IPS DF 19.7 (cell line): ENCODE measurements at regions not wholly inside any gene's neighbourhood (a gene's known extent, or its start where the extent isn't known, plus 50 kb on each side); places are given as distances from the start of the nearest gene placed in this dataset.
"Not testable (repeated sequence)": the region's sequence is repeated elsewhere in the genome, so short reads cannot be mapped to it uniquely, and the experiment has no call there.

Experiments used
- DNase-seq: peaks from one replicate; pipeline ENCODE4 v3.0.0-alpha.2; 2013; ENCODE audit warnings: low read depth, low spot score

DNA sequence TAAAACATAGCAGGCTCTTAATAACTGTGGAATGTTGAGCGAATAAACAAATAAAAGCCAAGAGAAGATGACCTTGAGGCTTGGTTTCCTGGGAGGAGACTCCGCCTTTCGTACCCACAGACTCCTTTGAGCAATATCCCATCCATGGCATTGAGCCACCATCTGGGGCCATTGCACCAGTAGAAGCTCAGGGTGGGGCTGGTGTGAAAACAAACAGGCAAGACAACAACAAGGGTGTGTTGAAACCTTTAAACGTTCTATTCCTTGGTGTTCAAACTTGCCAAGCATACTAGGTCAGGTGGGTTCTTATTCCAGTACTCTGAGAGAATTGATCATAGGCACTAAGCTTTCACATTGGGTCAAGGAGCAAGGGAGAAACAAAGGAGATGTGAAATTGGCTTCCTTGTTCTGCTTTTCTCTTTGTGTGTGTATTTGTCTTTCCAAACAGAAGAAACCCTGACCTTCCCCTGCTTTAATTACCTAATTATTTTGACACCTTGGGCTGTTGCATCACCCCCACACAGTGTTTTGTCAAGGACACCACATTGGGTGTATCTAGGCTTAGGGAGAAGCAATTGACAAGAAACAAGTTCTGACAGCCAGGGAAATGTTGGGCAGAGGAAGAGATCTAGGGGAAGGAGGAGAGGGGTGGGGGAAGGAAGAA, 105.1 kb upstream of the BCL6 start:
- no peak for DNase-seq

DNA sequence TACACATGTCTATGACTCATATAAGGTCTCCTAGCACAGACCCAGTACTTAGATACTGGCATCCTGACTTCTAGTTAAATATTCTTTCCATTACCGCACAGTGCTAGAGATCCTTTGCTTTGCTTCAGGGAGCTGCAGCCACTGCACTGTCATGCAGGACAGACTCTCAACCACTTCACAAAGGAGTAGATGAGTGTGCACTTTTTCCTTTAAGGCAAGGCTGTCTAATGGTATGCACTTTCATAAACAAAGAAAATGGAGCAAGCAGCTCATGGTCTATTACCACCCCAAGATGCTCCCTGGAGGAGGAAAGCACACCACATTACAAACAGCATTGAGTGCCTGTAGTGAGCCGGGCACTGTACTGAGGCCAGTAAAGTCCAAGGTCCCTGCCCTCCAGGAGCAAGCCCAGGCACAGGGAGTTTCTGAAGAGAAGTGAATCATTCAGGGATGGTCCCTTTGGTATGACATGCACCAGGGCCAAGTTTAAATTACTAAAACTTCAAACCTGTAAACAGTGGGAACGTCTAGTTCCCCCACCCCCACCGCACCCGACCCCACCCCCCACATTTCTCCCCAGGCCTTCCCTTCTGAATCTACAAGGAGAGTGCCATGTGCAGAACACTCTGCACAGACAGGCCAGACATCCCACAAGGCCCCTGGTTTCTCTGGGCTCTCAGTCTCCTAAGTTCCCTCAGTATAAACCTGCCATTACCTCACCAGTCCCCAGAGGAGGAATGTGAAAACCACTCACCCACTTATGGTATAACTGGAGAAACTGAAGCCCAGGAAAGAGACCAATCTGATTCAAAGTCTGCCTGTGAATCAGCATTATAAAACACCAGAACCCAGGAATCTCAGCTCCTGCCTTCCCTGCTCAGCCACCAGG, 107.8 kb upstream of the BCL6 start:
- DNase-seq: no peak

DNA sequence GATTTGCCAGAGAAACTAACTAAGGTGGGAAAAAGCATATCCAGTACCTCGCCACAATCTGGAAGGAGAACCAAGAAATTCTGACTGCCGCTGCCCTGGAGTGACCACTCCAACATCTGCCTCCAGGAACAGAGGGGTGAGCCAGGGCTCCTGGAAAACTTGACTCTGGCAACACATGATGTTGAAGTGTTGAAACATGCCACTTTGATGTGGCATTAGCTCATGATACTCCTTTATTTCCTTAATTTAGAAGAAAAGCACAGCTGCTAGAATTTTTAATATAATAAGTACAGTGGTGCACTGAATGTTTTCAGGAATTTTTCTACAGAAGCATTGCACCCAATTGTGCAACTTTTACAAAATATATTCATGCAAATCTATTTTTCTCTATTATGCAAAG, 109.9 kb upstream of the BCL6 start:
- DNase-seq: no peak

DNA sequence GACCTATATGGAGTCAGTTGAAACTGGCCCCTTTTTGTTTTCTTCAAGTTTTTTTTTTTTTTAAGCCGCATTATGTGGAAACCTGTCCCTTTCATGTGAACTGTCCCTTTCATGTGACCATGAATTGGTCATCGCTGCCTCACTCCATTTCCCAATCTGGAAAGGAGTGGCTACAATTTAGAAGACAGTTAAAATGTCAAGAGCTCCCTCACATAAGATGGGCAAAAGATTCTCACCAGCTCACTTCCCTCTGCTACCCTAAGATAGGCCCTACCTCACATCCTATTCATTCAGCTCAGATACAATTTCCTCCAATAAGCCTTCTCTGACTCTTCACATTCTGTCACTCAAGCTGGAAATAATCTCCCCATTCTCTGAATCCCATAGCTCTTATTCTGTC, 111.3 kb upstream of the BCL6 start:
- DNase-seq: no peak

DNA sequence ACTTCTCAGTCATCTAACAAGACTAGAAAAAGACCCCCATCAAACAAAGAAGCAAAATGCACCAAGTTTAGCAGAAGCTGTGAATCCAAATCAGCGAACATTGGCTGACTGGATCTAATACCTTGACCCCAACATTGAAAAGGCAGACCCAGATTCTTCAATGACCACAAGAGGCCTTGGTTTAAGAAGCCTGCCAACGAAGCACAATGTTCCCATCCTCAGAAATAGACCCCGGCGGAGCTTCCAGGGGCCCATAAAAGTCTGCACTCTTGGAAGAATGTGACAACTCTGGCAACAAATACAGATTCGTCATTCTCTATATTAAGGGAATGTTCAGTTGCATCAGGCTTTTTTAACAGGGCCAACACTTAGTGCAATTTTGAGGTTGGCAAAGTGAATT, 112.8 kb upstream of the BCL6 start:
- no peak for DNase-seq

DNA sequence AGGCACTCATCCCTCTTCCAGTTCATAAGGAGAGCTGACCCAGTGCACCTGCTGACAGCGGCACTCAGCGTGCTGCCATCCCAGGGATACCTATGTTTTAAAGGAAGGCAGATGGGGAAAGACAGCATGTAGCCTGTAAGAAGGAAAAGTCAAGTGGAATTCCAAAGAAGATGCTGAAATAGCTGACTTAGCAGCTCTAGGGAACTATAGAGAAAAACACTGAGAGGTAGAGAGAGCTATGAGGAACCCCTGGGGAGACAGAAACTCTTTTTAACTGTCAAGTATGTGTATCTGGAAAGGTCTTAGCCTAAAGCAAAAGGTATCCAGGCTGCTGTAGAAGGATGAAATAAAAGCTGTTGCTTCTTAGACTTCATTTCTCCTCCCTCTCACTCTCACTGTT, 113.4 kb upstream of the BCL6 start:
- no peak for DNase-seq

DNA sequence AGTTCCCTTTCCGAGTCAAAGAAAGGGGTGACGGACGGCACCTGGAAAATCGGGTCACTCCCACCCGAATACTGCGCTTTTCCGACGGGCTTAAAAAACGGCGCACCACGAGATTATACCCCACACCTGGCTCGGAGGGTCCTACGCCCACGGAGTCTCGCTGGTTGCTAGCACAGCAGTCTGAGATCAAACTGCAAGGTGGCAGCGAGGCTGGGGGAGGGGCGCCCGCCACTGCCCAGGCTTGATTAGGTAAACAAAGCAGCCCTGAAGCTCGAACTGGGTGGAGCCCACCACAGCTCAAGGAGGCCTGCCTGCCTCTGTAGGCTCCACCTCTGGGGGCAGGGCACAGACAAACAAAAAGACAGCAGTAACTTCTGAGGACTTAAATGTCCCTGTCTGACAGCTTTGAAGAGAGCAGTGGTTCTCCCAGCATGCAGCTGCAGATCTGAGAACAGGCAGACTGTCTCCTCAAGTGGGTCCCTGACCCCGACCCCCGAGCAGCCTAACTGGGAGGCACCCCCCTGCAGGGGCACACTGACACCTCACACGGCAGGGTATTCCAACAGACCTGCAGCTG, 117.5 kb upstream of the BCL6 start:
- DNase-seq: not testable (repeated sequence)

DNA sequence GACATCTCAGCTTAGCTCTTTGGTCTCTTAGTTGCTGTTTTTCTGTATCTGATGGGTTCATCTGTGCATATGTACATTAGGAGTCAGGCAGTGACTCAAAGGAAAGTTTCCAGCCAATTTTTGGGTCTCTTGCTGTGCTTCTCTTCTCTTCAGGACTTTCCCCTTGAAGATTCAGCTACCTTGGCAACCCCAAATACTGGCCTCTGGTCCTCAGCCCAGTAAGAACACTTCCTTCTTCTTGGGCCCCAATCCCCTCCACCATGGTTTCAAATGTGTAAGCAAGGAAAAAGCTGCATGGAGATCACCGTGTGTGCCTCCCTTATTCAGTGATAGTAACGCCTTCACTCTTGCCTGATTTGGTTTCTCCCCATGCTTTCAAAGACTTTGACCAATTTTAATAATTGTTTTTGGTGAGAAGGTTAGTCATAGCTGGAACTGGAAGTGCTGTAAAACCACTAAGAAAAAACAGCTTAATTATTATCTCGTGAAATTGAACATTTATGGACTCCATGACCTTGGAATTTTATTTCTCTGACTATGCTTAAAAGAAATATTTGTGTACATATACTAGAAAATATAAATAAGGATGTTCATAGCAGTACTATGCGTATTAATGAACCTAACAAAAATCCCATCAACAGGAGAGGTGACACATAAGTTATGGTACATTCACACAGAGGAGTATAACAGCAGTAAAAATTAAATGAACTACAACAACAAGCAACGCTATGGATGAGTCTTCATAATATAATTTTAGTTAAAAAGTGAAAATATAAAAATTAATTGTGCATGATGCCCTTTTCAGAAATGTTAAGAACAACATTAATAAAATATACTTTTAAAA, 125.3 kb upstream of the BCL6 start:
- no peak for DNase-seq

DNA sequence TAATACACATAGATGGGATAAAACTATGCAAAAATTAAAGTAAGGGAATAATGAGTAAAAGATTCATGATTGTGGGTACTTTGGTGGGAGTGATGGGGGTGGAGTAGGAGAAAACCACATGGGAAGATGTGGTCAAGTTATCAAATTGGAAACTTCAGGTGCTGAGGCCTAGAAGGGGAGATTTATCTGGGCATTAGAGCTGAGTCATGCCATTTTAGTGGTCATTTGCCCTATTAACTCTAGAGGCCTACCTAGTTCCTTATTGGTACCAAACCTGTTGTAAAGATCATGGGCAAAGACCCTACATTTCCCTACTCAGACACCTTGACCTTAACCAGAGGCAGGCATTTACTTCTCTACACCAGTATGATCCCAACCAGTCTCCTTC, 125.9 kb upstream of the BCL6 start:
- DNase-seq: no peak

DNA sequence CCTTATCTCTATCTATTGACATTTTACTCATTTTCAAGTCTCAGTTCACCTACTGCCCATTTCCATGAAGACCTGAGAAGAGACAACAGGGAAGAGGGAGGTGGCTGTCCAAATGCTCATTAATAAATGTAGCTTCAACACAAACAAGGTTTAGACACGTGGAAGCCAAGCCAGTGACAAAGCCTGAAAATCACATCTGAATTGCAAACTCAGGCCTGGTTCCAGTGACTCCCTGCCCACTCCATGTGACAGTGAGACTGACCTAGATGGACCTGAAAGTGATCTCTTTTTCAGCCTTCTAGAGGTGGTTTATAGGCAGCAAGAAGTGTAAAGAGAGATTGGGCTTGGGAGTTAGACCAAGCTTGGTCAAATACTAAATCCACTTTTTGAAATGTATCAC, 126.6 kb upstream of the BCL6 start:
- DNase-seq: no peak

DNA sequence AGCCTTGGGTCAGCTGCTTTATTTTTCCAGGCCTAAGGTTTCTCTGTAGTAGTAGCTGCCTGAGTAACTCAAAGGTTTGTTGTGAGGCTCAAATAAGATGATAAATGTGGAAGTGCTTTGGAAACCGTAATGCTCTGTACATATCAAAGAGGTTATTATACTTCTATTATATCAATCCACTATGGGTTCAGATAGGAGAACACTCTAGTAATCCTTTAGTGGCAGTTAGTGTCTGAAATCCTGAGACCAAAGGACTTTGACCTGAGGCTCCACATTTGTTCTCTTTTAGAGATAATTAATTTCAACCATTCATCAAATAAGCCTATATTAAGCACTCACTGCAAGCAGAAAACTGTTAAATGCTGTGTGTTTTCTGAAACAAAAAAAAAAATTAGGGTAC, 128.6 kb upstream of the BCL6 start:
- no peak for DNase-seq

DNA sequence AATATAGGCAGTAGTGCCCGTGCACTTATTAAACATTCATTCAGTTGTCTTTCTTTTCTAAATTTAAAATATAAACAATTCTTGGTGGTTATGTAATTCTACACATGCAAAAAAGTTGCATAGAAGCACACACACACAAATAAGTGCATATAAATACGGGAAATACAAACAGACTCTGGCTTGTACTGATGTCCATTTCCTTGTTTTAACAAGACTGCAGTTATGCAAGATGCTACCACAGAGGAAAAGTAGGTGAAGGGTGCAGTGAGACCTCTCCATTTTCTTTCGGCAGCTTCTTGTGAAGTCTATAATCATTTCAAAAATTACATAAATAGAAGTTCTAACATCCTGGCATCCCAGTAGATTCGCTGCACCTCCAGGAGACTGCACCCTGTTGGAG, 130.6 kb upstream of the BCL6 start:
- DNase-seq: no peak

DNA sequence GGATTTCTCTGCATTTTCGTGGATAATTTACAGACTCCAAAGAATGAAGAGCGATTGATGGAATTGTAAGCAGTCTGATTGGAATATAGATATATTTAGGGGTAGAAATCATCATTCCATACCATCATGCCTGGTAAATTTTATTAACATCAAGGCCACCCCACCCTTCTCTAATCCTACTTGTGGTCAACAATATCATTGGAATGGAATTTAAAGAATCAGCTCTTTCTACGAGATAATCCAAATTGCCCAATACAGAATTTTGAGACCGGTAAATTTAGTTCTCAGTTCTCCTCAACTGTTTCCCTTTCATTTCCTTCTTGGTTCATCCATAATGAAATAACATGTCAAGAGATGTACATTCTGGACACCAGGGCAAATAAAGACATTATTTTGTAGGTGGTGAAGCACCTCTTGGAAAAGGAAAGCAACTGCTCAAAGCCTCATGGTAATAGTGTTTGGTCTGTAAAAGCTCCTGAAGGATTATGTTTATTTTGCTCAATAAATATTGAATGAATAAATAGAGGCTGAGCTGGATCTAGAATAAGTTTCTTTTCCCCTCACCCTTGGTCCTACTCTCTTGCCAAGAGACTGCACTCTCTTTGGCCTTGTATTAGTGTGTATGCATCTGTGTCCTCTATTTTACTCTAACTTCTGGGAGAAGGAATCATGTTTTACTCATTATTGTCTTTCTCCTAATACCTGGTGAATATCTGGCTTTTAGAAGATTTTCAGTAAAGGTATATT, 133.7 kb upstream of the BCL6 start:
- DNase-seq: no peak

DNA sequence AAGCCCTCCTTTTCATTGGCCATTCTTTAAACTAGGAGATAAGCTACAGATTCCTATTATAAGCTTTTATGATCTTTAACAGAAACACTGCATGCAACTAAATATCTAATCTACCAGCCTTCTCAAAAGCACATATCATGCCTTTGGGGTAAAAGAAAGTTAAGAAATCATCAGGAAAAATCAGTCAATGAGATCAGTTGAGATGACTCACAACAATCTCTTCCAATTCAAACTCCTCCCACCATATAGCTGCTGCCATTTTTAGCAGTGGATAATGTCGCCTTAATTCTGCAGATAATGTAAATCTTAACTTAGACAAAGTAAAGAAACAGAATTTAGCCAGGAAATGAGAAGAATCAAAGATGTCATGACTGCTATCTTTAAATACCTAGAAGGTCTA, 135.2 kb upstream of the BCL6 start:
- DNase-seq: no peak

DNA sequence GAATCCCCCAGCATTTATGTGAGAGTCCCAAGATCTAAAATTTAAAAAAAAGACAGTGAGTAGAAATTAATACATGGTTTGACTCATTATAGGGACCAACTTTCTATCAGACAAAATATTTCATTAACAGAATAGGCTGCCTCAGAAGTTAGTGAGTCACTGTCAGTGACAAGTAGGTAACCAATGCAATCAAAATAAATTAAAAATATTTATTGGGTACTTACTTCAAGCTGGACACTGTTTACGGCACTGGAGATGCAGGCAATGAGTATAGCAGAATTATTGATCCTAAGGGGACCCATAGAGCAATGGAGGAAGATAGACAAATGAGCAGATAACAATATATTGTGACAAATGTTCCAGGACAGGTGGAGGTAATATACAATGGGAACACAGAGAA, 135.6 kb upstream of the BCL6 start:
- no peak for DNase-seq

DNA sequence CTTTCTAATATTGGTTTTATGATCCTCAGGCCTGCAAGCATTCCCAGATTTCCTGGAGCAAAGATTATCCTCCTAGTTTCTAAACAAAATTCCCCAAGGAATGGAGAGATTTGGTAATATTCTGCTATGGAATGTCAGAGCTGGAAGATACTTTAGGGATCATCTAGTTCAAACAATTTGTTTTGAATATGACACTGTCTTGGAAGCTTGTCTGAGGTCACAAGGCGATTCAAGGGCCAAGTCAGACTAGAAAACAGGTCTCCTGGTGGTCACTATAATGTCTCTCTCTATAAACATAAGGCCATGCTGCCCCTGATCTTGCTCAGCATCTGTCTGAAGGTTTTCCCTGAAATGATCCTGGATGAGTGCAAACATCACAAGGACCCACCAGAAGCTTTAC, 143.4 kb upstream of the BCL6 start:
- DNase-seq: no peak

DNA sequence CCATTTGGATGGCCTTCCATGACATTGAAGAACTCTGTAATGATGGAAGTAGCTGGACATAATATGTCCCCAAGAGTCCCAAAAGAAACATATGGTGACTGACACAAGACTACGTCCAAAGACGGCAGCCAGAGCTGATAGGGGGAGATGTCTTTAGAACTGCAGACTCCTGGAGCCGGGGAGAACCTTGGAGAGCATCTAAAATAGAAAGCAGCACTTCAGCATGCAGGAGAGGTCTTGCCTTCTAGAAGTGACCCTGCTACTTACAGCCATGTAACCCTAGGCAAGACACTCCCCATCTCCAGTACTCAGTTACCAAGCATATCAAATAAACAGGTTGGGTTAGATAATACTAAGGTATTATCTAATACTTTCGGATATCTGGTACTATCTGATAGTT, 143.8 kb upstream of the BCL6 start:
- DNase-seq: no peak

DNA sequence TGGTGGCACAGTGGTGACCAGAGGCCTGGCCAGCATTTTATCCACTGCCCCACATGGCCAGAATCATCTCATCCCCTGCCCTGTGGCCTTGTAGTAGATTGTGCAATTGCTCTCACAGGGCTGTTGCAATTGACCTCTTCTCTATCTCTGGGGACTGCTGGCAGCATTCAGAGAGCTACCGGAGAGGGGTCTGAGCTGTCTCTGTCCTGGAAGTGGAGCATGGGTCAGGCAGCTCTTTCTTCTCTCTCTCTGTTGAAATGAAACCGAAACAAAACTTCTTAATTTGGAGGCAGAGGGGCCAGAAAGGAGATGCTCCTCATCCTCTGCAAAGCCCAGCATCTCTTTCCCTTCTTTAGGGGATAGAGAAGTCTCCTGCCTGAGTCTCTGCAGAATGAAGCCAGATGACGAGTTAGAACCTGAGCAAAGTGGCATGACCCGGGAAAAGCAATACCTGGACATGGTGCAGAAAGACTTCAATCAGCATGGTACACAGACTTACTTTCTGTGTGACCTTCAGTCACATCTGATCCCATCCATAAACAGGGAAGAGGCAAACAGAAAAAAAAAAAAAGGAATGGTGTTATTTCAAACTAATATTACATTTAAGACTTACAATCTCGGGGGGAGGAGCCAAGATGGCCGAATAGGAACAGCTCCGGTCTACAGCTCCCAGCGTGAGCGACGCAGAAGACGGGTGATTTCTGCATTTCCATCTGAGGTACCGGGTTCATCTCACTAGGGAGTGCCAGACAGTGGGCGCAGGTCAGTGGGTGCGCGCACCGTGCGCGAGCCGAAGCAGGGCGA, 144.5 kb upstream of the BCL6 start:
- no peak for DNase-seq

DNA sequence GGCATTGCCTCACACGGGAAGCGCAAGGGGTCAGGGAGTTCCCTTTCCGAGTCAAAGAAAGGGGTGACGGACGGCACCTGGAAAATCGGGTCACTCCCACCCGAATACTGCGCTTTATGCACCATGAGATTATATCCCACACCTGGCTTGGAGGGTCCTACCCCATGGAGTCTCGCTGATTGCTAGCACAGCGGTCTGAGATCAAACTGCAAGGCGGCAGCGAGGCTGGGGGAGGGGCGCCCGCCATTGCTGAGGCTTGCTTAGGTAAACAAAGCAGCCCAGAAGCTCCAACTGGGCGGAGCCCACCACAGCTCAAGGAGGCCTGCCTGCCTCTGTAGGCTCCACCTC, 145.1 kb upstream of the BCL6 start:
- not testable (repeated sequence) for DNase-seq

DNA sequence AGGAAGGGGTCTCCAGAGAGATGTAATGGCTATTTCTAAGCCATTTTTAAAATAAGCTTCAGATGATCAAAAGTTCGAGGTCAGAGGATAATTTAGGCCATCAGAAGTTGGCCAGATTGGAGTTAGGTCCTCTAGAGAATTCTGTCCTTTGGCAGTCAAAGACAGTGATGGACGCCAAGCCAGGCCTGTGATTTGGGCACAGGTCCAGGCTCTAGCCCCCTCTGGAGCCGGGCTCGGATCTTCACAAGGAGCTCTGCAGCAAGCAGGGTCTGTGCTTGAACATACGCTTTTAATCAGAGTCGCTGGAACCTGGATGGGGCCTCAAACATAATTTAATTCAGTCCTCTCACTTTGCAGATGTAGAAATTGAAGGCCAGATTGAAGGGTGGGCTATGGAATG, 151.4 kb upstream of the BCL6 start:
- DNase-seq: no peak

DNA sequence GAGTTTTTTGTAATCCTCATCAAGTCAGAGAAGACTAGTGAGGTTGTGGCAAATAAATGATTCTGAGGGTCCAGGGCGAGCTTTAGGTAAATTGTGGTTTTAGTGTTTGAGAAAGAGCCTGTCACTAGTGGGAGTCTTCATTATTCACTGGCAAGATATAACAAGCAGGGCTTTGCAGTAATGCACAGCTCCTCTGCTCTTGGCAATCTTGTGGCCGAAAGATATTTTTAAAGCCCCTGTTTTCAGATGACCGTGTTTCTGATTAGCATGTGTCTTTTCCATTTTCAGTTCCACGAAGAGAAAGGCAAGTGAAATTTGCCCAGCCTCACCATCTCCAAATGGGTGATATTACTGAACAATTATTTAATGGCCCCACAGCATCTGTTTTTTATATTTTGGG, 154.0 kb upstream of the BCL6 start:
- DNase-seq: no peak
